ENCODE measurements at regions not wholly inside any gene's neighbourhood (a gene's known extent, or its start where the extent isn't known, plus 50 kb on each side); places are given as distances from the start of the nearest gene placed in this dataset.

DNA sequence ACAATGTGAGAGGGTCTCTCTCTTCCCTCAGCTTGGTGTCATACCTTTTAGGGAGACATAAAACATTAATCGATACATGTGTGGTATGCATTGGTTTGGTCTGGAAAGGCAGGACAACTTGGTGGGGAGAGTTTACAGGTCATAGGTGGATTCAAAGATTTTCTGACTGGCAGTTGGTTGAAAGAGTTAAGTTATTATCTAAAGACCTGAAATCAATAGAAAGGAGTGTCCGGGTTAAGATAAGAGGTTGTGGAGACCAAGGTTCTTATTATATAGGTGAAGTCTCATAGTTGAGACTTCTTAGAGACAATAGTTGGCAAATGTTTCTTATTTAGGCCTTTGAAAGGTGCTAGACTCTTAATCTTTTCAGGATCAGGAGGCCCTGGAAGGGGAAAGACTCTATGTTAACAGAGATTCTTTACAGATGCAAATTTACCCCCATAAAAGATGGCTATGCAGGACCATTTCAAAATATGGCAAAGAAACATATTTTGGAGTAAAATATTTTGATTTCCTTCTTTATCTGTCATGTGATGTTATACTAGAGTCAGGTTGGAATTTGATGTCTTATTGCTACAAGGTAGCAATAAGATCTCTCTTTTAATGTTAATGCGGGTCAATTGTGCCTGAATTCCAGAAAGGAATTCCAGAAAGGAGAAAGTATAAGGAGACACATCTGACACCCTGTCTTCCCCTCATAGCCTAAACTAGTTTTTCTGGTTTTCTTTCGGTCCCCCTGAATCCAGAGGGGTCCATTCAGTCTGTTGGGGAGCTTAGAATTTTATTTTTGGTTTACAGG is 59.2 kb upstream of the RCBTB2 start:
- Histone ChIP-seq H3K9ac (ENCODE audit: control insufficient read depth, insufficient read depth, low read length) (no peak overlapping the region), H3K4me3 (no peak overlapping the region), H3K79me2 (ENCODE audit: control insufficient read depth, insufficient read depth, low read length) (no peaks in the 10 kb centered on the region), H3K4me2 (ENCODE audit: control insufficient read depth, insufficient read depth) (no peak overlapping the region), H3K36me3 (ENCODE audit: control insufficient read depth in 2 of 2, insufficient read depth in 2 of 2, low read length in 1 of 2) (no peaks in the 10 kb centered on the region), H3K4me1 (ENCODE audit: control insufficient read depth, insufficient read depth, low read length) (peaks cover 22% of the 10 kb centered on the region), H3K9me3 (replicated peaks; ENCODE audit: control insufficient read depth, insufficient read depth, low read length) (peaks cover 6% of the 10 kb centered on the region), H3K27me3 (replicated peaks in 1 of 2; ENCODE audit: control insufficient read depth in 2 of 2, insufficient read depth in 2 of 2, low read length in 1 of 2) (no peaks in the 10 kb centered on the region), H4K20me1 (ENCODE audit: control insufficient read depth, insufficient read depth) (no peaks in the 10 kb centered on the region), H2AFZ (ENCODE audit: control insufficient read depth, low read depth, low read length) (no peak overlapping the region), H3K27ac (ENCODE audit: control insufficient read depth, insufficient read depth) (no peak overlapping the region; the same call in 1 of the 2 replicates)
- ATAC-seq: no peak
- intact Hi-C loops (cut with micrococcal nuclease; ENCODE audit: unreplicated experiment) (no loop called here), in situ Hi-C loops (cut with MboI) (no loop called here)
- RAD21 ChIA-PET (ENCODE audit: unreplicated experiment): interaction anchor here (1.5 to 2.1 kb wide), 2 partner anchors 12 to 258 kb away, joined by 3 to 6 read pairs; no protein-coding TSS in a partner anchor
- TF ChIP-seq, protein P1, sequence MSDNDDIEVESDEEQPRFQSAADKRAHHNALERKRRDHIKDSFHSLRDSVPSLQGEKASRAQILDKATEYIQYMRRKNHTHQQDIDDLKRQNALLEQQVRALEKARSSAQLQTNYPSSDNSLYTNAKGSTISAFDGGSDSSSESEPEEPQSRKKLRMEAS (IDR thresholded peaks at IDR 0.05; ENCODE audit: low read depth, low read length): no peak
- TF ChIP-seq, protein P2, sequence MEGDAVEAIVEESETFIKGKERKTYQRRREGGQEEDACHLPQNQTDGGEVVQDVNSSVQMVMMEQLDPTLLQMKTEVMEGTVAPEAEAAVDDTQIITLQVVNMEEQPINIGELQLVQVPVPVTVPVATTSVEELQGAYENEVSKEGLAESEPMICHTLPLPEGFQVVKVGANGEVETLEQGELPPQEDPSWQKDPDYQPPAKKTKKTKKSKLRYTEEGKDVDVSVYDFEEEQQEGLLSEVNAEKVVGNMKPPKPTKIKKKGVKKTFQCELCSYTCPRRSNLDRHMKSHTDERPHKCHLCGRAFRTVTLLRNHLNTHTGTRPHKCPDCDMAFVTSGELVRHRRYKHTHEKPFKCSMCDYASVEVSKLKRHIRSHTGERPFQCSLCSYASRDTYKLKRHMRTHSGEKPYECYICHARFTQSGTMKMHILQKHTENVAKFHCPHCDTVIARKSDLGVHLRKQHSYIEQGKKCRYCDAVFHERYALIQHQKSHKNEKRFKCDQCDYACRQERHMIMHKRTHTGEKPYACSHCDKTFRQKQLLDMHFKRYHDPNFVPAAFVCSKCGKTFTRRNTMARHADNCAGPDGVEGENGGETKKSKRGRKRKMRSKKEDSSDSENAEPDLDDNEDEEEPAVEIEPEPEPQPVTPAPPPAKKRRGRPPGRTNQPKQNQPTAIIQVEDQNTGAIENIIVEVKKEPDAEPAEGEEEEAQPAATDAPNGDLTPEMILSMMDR (IDR thresholded peaks at IDR 0.05 in 2 of 3, conservative IDR thresholded peaks at IDR 0.05 in 1 of 3; ENCODE audit: control insufficient read depth in 2 of 3, extremely low read depth in 1 of 3, insufficient read depth in 1 of 3, low read depth in 3 of 3, low read length in 3 of 3): no peak
- TF ChIP-seq TAF1 (IDR thresholded peaks at IDR 0.05; ENCODE audit: borderline replicate concordance, low read depth, low read length) (no peak), EGR1 (IDR thresholded peaks at IDR 0.05; ENCODE audit: borderline replicate concordance in 1 of 2, low read depth in 2 of 2, low read length in 2 of 2) (no peak), FOXM1 (IDR thresholded peaks at IDR 0.05; ENCODE audit: low read depth, low read length) (no peak), FOXK2 (IDR thresholded peaks at IDR 0.05) (no peak), EED (IDR thresholded peaks at IDR 0.05; ENCODE audit: low read depth) (no peak), SUZ12 (IDR thresholded peaks at IDR 0.05; ENCODE audit: unreplicated experiment) (no peak), DPF2 (IDR thresholded peaks at IDR 0.05) (no peak), TCF3 (IDR thresholded peaks at IDR 0.05; ENCODE audit: borderline replicate concordance, insufficient read depth, low read depth, low read length) (no peak), RUNX3 (IDR thresholded peaks at IDR 0.05; ENCODE audit: low read length) (no peak), CHD2 (IDR thresholded peaks at IDR 0.05; ENCODE audit: borderline replicate concordance, low read depth, low read length) (no peak)
- no peak for FAIRE-seq
- POLR2A ChIA-PET: no interaction called here
- no TSS peak for BruUV-seq (replicated peaks)
- no peak for DNase-seq (ENCODE audit: low read depth, low spot score)
- CTCF ChIA-PET: interaction anchor here (0.6 to 9.9 kb wide), 8 partner anchors 12 to 465 kb away, joined by 3 to 98 read pairs (median 4); no protein-coding TSS in a partner anchor
- 86% methylated on average over 4 of the region's 4 CpGs for WGBS (ENCODE audit: insufficient coverage, insufficient replicate concordance, low lambda C conversion rate, missing lambda C conversion rate)
- SMC1A ChIA-PET (ENCODE audit: uncharacterized antibody, unreplicated experiment): interaction anchor here (0.6 to 6.2 kb wide), 6 partner anchors 9 to 258 kb away, joined by 3 to 46 read pairs (median 6); no protein-coding TSS in a partner anchor
